Neural crest cell (in vitro differentiated cells): ENCODE measurements at regions not wholly inside any gene's neighbourhood (a gene's known extent, or its start where the extent isn't known, plus 50 kb on each side); places are given as distances from the start of the nearest gene placed in this dataset.

Source experiments
- DNase-seq: peaks from one replicate; pipeline ENCODE4 v3.0.0; 2021; ENCODE audit warnings: low read depth, mixed read lengths, low spot score
- H3K27ac Mint-ChIP-seq: one replicate; pipeline ENCODE4 v1.8.0; 2021; ENCODE audit warnings: mild to moderate bottlenecking, mixed read lengths; ENCODE audit not compliant: unreplicated experiment
- H3K27me3 Mint-ChIP-seq: 2 replicates; pipeline ENCODE4 v1.8.0; 2021; ENCODE audit warnings: low read depth, mild to moderate bottlenecking, mixed read lengths
- H3K36me3 Mint-ChIP-seq: 2 replicates; pipeline ENCODE4 v1.8.0; 2021; ENCODE audit warnings: low read depth, mild to moderate bottlenecking, mixed read lengths
- H3K4me1 Mint-ChIP-seq: 2 replicates; pipeline ENCODE4 v1.8.0; 2021; ENCODE audit warnings: mixed read lengths
- H3K4me3 Mint-ChIP-seq: one replicate; pipeline ENCODE4 v1.8.0; 2021; ENCODE audit warnings: mild to moderate bottlenecking, mixed read lengths
- H3K9me3 Mint-ChIP-seq: 2 replicates; pipeline ENCODE4 v1.8.0; 2021; ENCODE audit warnings: mixed read lengths
- CTCF ChIP-seq: fragments of 200-600 bp; sonication (generic); conservative IDR thresholded peaks from 2 replicates; pipeline ENCODE4 v1.5.0; 2021; ENCODE audit warnings: antibody characterized with exemption, mild to moderate bottlenecking

GRCh38 chr12:23169696-23170013 lies 544.7 kb downstream of the ETNK1 start:
- Mint-ChIP-seq H3K27me3 (no peaks in the 10 kb centered on the region), H3K36me3 (peaks cover 16% of the 10 kb centered on the region), H3K9me3 (peaks cover 23% of the 10 kb centered on the region), H3K4me3 (no peak overlapping the region), H3K4me1 (peaks cover 7% of the 10 kb centered on the region), H3K27ac (no peak overlapping the region)
- no peak for DNase-seq
- TF ChIP-seq CTCF = no peak

GRCh38 chr12:23174917-23175316 lies 549.9 kb downstream of the ETNK1 start:
- DNase-seq = no peak
- Mint-ChIP-seq H3K27ac (no peak overlapping the region), H3K4me1 (peaks cover under 1% of the 10 kb centered on the region), H3K4me3 (no peak overlapping the region), H3K9me3 (peaks cover 12% of the 10 kb centered on the region), H3K27me3 (no peaks in the 10 kb centered on the region), H3K36me3 (peaks cover 9% of the 10 kb centered on the region)
- TF ChIP-seq CTCF = no peak

DNA sequence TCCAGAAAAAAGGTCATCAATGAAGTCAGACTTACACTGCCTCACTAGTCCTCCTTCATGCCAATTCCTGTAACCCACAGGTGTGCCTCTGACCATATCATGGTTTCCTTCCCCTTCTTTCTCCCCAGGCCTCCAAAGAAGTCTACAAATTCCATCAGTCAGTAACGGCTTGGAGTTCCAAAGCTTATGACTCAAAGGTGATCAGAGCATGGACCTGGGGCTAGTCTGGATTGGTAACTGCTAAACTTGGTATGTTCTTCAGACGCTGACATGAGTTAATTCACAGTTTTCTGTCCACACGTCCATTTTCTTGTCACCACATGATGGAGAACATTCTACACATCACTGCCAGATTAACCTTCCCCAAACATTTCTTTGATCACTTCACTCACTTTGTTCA lies 560.4 kb downstream of the ETNK1 start:
- peaks cover 2% of the 10 kb centered on the region for H3K36me3 Mint-ChIP-seq
- no peaks in the 10 kb centered on the region for H3K4me1 Mint-ChIP-seq
- no peak overlapping the region for H3K4me3 Mint-ChIP-seq
- DNase-seq = no peak
- H3K9me3 Mint-ChIP-seq = no peaks in the 10 kb centered on the region
- no peak for TF ChIP-seq CTCF
- H3K27me3 Mint-ChIP-seq = no peaks in the 10 kb centered on the region
- H3K27ac Mint-ChIP-seq = peak overlapping the region; percentile 36

DNA sequence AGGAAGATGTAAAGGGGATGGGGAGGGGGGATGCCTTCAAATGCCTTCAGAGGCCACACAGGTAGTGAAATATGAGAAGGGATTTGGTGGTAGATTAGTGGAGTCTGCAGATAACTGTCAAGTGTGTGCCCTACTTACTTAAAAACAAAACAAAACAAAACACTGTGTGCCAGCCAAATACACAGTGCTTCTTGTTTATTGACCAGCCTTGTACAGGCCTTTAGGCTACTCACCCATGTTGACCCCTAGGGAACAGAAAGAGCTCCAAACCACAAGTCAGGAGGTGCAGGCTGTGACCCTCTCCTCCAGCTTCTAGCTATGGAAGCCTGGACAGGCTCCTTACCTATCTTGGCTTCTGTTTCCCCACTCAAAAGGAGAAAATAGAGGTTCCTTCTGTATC lies 562.0 kb downstream of the ETNK1 start:
- H3K4me1 Mint-ChIP-seq = no peaks in the 10 kb centered on the region
- DNase-seq = no peak
- H3K27me3 Mint-ChIP-seq = no peaks in the 10 kb centered on the region
- H3K36me3 Mint-ChIP-seq = peaks cover 2% of the 10 kb centered on the region
- no peak overlapping the region for H3K27ac Mint-ChIP-seq
- H3K4me3 Mint-ChIP-seq = no peak overlapping the region
- no peak for TF ChIP-seq CTCF
- H3K9me3 Mint-ChIP-seq = no peaks in the 10 kb centered on the region

DNA sequence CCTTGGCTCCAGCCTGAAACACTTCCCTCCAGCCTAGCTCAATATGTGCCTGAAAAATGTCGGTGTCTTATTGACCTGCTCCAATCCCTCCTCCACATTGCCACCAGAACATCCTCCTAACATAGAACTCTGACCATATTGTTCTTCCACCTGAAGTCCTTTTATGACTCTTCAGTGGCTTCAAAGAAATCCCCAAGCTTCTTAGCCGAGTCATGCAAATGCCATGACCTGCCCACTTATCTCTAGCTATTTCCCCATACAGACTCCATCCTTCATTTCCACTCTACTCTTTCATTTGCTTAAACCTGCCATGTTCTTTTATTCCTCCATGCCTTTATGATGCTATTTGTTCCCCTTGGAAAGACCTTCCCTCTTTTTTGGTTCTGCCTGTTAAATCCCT lies 568.6 kb downstream of the ETNK1 start:
- Mint-ChIP-seq H3K4me3 (no peak overlapping the region), H3K4me1 (no peaks in the 10 kb centered on the region), H3K27me3 (no peaks in the 10 kb centered on the region), H3K9me3 (peaks cover 12% of the 10 kb centered on the region), H3K27ac (no peak overlapping the region), H3K36me3 (no peaks in the 10 kb centered on the region)
- DNase-seq = no peak
- TF ChIP-seq CTCF = no peak

DNA sequence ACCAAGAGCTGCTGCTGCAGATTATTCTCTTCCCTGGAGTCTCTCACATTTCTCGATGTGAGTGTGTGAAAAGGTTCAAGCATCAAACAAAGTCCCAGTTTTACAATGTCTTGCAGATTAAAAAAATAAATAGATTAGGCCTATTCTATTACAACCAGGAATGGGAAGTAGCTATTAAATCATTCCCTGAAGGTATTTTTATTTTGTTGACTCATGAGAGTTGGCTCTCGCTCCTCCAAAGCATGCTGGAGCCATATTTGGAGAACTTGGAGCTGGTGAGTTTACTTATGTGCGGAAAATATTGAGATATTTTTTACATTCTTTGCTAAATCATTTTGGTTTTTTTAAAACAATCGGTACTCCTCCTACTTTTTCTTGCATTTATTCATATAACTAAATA lies 572.3 kb downstream of the ETNK1 start:
- H3K4me3 Mint-ChIP-seq = no peak overlapping the region
- no peaks in the 10 kb centered on the region for H3K27me3 Mint-ChIP-seq

More for the DNA sequence above, 572.3 kb downstream of the ETNK1 start:
- DNase-seq = no peak
- Mint-ChIP-seq H3K36me3 (peaks cover 3% of the 10 kb centered on the region), H3K4me1 (peaks cover 8% of the 10 kb centered on the region), H3K27ac (no peak overlapping the region), H3K9me3 (peaks cover 14% of the 10 kb centered on the region)
- TF ChIP-seq CTCF = no peak
